Erythroblast (primary cell): ENCODE measurements at regions not wholly inside any gene's neighbourhood (a gene's known extent, or its start where the extent isn't known, plus 50 kb on each side); places are given as distances from the start of the nearest gene placed in this dataset.

ENCODE experiments used
- GATA1 ChIP-seq: IDR thresholded peaks from 2 replicates; pipeline ENCODE4 v1.6.1; 2011; ENCODE audit warnings: low read depth, mild to moderate bottlenecking, control low read depth, low read length, moderate library complexity
- POLR2A ChIP-seq: IDR thresholded peaks from 2 replicates; pipeline ENCODE4 v1.6.1; 2011; ENCODE audit warnings: mild to moderate bottlenecking, low read length

GRCh38 chr4:65223601-65224000 is 446.7 kb downstream of the EPHA5 start:
- TF ChIP-seq POLR2A (no peak), GATA1 (no peak)
